SK-N-SH (cell line): ENCODE measurements at regions not wholly inside any gene's neighbourhood (a gene's known extent, or its start where the extent isn't known, plus 50 kb on each side); places are given as distances from the start of the nearest gene placed in this dataset.

ENCODE experiments used
- CTCF ChIP-seq: fragments of 200-600 bp; sonication (generic); IDR thresholded peaks from 2 replicates; pipeline ENCODE4 v1.6.1; 2017; ENCODE audit warnings: antibody characterized with exemption, mild to moderate bottlenecking, moderate library complexity
- EP300 ChIP-seq, 2 experiments: IDR thresholded peaks; 2 replicates each; pipeline versions ENCODE4 v1.4.0 to v1.6.1; 2012; ENCODE audit warnings: borderline replicate concordance in 1 of 2, low read depth in 1 of 2, low read length in 1 of 2

DNA sequence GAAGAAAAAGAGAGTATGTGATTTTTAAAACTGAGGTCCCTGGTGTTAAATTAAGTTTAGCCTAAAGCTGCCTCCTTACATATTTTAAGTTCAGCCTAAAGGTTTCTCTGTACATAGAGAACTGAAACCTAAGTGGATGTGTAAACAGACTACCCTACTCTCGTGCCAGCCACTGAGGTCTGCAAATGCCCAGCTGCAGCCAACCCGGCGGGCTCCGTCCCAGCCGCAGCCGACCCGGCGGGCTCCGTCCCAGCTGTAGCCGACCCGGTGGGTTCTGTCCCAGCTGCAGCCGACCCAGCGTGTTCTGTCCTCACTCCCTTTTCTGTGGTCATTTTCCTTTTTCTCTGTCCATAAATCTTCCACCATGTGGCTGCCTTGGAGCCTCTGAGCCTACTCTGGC is 97.2 kb upstream of the SFSWAP start:
- TF ChIP-seq CTCF (no peak), EP300 (IDR thresholded peaks at IDR 0.05; ENCODE audit: borderline replicate concordance in 1 of 2, low read depth in 1 of 2, low read length in 1 of 2) (no peak)
